ENCODE measurements at regions not wholly inside any gene's neighbourhood (a gene's known extent, or its start where the extent isn't known, plus 50 kb on each side); places are given as distances from the start of the nearest gene placed in this dataset.

DNA sequence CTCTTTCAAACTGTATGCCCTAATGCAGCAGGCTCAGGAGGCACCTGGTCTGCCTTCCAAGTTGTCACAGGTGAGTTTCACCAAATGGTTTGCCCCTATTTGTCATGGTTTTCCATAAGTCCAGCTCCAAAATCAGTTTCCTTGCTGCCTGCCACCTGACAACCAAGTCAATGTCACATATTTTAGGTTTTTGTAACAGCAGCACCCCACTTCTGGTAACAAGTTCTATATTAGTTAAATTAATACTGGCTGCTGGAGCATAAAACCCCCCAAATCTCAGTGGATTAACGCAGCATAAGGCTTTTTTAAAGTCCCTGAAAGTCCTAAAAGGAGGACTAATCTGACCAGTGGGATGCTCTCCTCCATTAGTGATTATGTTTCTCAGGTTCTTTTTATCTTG lies 200.7 kb downstream of the RRAGC start:
- TF ChIP-seq POLR2A (IDR thresholded peaks at IDR 0.05; ENCODE audit: low read depth, low read length) (no peak), POLR2AphosphoS5 (IDR thresholded peaks at IDR 0.05; ENCODE audit: low read depth, low read length) (no peak), TAF1 (IDR thresholded peaks at IDR 0.05; ENCODE audit: low read depth, low read length) (no peak), POU2F2 (IDR thresholded peaks at IDR 0.05; ENCODE audit: low read depth, low read length) (no peak)

Data from GM12891 (cell line).